H9 (cell line): ENCODE measurements at regions not wholly inside any gene's neighbourhood (a gene's known extent, or its start where the extent isn't known, plus 50 kb on each side); places are given as distances from the start of the nearest gene placed in this dataset.

Experiments
- DNase-seq: peaks from one replicate; pipeline ENCODE4 v3.0.0-alpha.2; 2017
- H2AFZ ChIP-seq: one replicate; pipeline ENCODE4 v1.6.1; 2013; ENCODE audit warnings: mild to moderate bottlenecking, low read length, control low read depth, moderate library complexity
- H2AK5ac ChIP-seq: 2 replicates; pipeline ENCODE4 v1.6.1; 2013; ENCODE audit warnings: low read length, control low read depth, mixed read lengths; ENCODE audit not compliant: insufficient read length
- H2BK120ac ChIP-seq: one replicate; pipeline ENCODE4 v1.6.1; 2013; ENCODE audit warnings: low read depth, mild to moderate bottlenecking, low read length, control low read depth, inconsistent platforms; ENCODE audit not compliant: poor library complexity, severe bottlenecking
- H2BK12ac ChIP-seq: 2 replicates; pipeline ENCODE4 v1.6.1; 2013; ENCODE audit warnings: low read length, control low read depth, mixed read lengths, low read depth; ENCODE audit not compliant: insufficient read length
- H2BK15ac ChIP-seq: 2 replicates; pipeline ENCODE4 v1.6.1; 2013; ENCODE audit warnings: low read depth, low read length, control low read depth
- H2BK20ac ChIP-seq: one replicate; pipeline ENCODE4 v1.6.1; 2013; ENCODE audit warnings: low read depth, mild to moderate bottlenecking, low read length, control low read depth, inconsistent platforms; ENCODE audit not compliant: poor library complexity, severe bottlenecking
- H2BK5ac ChIP-seq: 2 replicates; pipeline ENCODE4 v1.6.1; 2013; ENCODE audit warnings: low read length, control low read depth, mixed read lengths; ENCODE audit not compliant: insufficient read length
- H3K14ac ChIP-seq: 2 replicates; pipeline ENCODE4 v1.6.1; 2013; ENCODE audit warnings: low read length, control low read depth; ENCODE audit not compliant: insufficient read depth
- H3K18ac ChIP-seq: 2 replicates; pipeline ENCODE4 v1.6.1; 2013; ENCODE audit warnings: low read depth, mild to moderate bottlenecking, mixed read lengths, low read length, control low read depth; ENCODE audit not compliant: insufficient read length
- H3K23ac ChIP-seq: 2 replicates; pipeline ENCODE4 v1.6.1; 2013; ENCODE audit warnings: low read length, control low read depth, mixed read lengths, low read depth; ENCODE audit not compliant: insufficient read length
- H3K23me2 ChIP-seq: 2 replicates; pipeline ENCODE4 v1.6.1; 2013; ENCODE audit warnings: low read depth, mild to moderate bottlenecking, mixed read lengths, low read length, control low read depth; ENCODE audit not compliant: insufficient read length, poor library complexity, severe bottlenecking
- H3K27ac ChIP-seq: 2 replicates; pipeline ENCODE4 v1.5.1; 2013; ENCODE audit warnings: low read length, control low read depth, mixed read lengths, low read depth; ENCODE audit not compliant: insufficient read length
- H3K27me3 ChIP-seq: 2 replicates; pipeline ENCODE4 v1.6.1; 2013; ENCODE audit warnings: low read length, control low read depth, inconsistent platforms; ENCODE audit not compliant: insufficient read depth
- H3K4ac ChIP-seq: 2 replicates; pipeline ENCODE4 v1.6.1; 2013; ENCODE audit warnings: low read depth, mild to moderate bottlenecking, control low read depth, inconsistent platforms, low read length, moderate library complexity
- H3K4me1 ChIP-seq: 2 replicates; pipeline ENCODE4 v1.6.1; 2013; ENCODE audit warnings: low read length, control low read depth, inconsistent platforms; ENCODE audit not compliant: insufficient read depth
- H3K4me2 ChIP-seq: 2 replicates; pipeline ENCODE4 v1.6.1; 2013; ENCODE audit warnings: low read length, control low read depth, mixed read lengths; ENCODE audit not compliant: insufficient read length, insufficient read depth
- H3K56ac ChIP-seq: 2 replicates; pipeline ENCODE4 v1.6.1; 2013; ENCODE audit warnings: low read depth, mild to moderate bottlenecking, mixed read lengths, low read length, control low read depth; ENCODE audit not compliant: insufficient read length
- H3K79me1 ChIP-seq: 2 replicates; pipeline ENCODE4 v1.6.1; 2013; ENCODE audit warnings: low read depth, mild to moderate bottlenecking, moderate library complexity, low read length, control low read depth, inconsistent platforms; ENCODE audit not compliant: insufficient read depth, poor library complexity, severe bottlenecking
- H3K79me2 ChIP-seq: 2 replicates; pipeline ENCODE4 v1.6.1; 2013; ENCODE audit warnings: low read length, control low read depth, inconsistent platforms; ENCODE audit not compliant: insufficient read depth
- H3K9ac ChIP-seq: 2 replicates; pipeline ENCODE4 v1.6.1; 2013; ENCODE audit warnings: low read length, control low read depth, mixed read lengths; ENCODE audit not compliant: insufficient read length; ENCODE audit errors: extremely low read depth
- H3K9me3 ChIP-seq: one replicate; pipeline ENCODE4 v1.6.1; 2013; ENCODE audit warnings: low read depth, low read length, inconsistent platforms; ENCODE audit not compliant: control insufficient read depth
- H3T11ph ChIP-seq: one replicate; pipeline ENCODE4 v1.6.1; 2013; ENCODE audit warnings: mild to moderate bottlenecking, low read length, control low read depth, inconsistent platforms
- H4K20me1 ChIP-seq: one replicate; pipeline ENCODE4 v1.6.1; 2013; ENCODE audit not compliant: control insufficient read depth, insufficient read length, insufficient read depth
- H4K5ac ChIP-seq: 2 replicates; pipeline ENCODE4 v1.6.1; 2013; ENCODE audit warnings: low read depth, mild to moderate bottlenecking, mixed read lengths, low read length, control low read depth; ENCODE audit not compliant: insufficient read length
- H4K8ac ChIP-seq: replicated peaks from 2 replicates; pipeline ENCODE4 v1.6.1; 2013; ENCODE audit warnings: low read length, control low read depth, mixed read lengths, low read depth; ENCODE audit not compliant: insufficient read length
- H4K91ac ChIP-seq: 2 replicates; pipeline ENCODE4 v1.6.1; 2013; ENCODE audit warnings: low read depth, mild to moderate bottlenecking, moderate library complexity, mixed read lengths, low read length, control low read depth; ENCODE audit not compliant: insufficient read length
- H3K27ac Mint-ChIP-seq, 3 experiments: 2 replicates in 2 of 3; 3 replicates in 1 of 3; pipeline ENCODE4 v1.8.0; 2020 to 2021; ENCODE audit warnings: mixed read lengths in 3 of 3, mild to moderate bottlenecking in 1 of 3, moderate library complexity in 1 of 3
- H3K27me3 Mint-ChIP-seq: 2 replicates; pipeline ENCODE4 v1.8.0; 2021; ENCODE audit warnings: low read depth, mild to moderate bottlenecking, moderate library complexity, mixed read lengths
- H3K36me3 Mint-ChIP-seq, 3 experiments: 2 replicates in 2 of 3; 3 replicates in 1 of 3; pipeline ENCODE4 v1.8.0; 2020 to 2021; ENCODE audit warnings: low read depth in 3 of 3, mixed read lengths in 3 of 3; ENCODE audit not compliant: insufficient read depth in 1 of 3
- H3K4me1 Mint-ChIP-seq, 2 experiments: 2 replicates each; pipeline ENCODE4 v1.8.0; 2020; ENCODE audit warnings: mixed read lengths in 2 of 2
- H3K4me3 Mint-ChIP-seq, 2 experiments: 2 replicates in 1 of 2; 3 replicates in 1 of 2; pipeline ENCODE4 v1.8.0; 2020 to 2021; ENCODE audit warnings: mild to moderate bottlenecking in 2 of 2, mixed read lengths in 2 of 2, moderate library complexity in 1 of 2
- H3K9me3 Mint-ChIP-seq, 2 experiments: 2 replicates in 1 of 2; 3 replicates in 1 of 2; pipeline ENCODE4 v1.8.0; 2020; ENCODE audit warnings: mild to moderate bottlenecking in 2 of 2, mixed read lengths in 2 of 2, moderate library complexity in 1 of 2
- WGBS: extraction: QIAGEN DNeasy Blood & Tissue Kit; methylation state at CpG from one replicate; pipeline ENCODE4 v1.1.7; 2013; ENCODE audit warnings: missing lambda C conversion rate, low lambda C conversion rate, mixed read lengths; ENCODE audit not compliant: insufficient read length; ENCODE audit errors: extremely low coverage; 5-methylcytosine and 5-hydroxymethylcytosine counted together
- TF ChIP-seq, protein P1 (sequence below): fragments of 200-600 bp; sonication (generic); conservative IDR thresholded peaks from 3 replicates; pipeline ENCODE4 v1.8.0; 2021; ENCODE audit warnings: antibody characterized with exemption, mild to moderate bottlenecking

GRCh38 chr13:82116422-82116989, 1765.8 kb downstream of the SLITRK1 start:
- no peaks in the 10 kb centered on the region for H3K79me2 ChIP-seq
- no peaks in the 10 kb centered on the region for H3K27me3 ChIP-seq
- H2BK20ac ChIP-seq = no peak overlapping the region
- no peak for DNase-seq
- Mint-ChIP-seq H3K36me3 (peaks cover 0 to 6% (median 0%) of the 10 kb centered on the region in 3 experiments; a peak in 1 of 7 replicates), H3K27me3 (no peaks in the 10 kb centered on the region), H3K9me3 (peaks cover 0 to 3% of the 10 kb centered on the region in 2 experiments; a peak in 2 of 5 replicates), H3K27ac (no peak overlapping the region), H3K4me1 (no peaks in the 10 kb centered on the region), H3K4me3 (no peak overlapping the region)
- H2BK5ac ChIP-seq = no peak overlapping the region
- H3K14ac ChIP-seq = no peak overlapping the region
- H3K27ac ChIP-seq = no peak overlapping the region
- no peaks in the 10 kb centered on the region for H3K4me1 ChIP-seq
- H4K91ac ChIP-seq = no peak overlapping the region
- no peak overlapping the region for H4K5ac ChIP-seq
- no peak overlapping the region for H3K4ac ChIP-seq
- TF ChIP-seq, protein P1, sequence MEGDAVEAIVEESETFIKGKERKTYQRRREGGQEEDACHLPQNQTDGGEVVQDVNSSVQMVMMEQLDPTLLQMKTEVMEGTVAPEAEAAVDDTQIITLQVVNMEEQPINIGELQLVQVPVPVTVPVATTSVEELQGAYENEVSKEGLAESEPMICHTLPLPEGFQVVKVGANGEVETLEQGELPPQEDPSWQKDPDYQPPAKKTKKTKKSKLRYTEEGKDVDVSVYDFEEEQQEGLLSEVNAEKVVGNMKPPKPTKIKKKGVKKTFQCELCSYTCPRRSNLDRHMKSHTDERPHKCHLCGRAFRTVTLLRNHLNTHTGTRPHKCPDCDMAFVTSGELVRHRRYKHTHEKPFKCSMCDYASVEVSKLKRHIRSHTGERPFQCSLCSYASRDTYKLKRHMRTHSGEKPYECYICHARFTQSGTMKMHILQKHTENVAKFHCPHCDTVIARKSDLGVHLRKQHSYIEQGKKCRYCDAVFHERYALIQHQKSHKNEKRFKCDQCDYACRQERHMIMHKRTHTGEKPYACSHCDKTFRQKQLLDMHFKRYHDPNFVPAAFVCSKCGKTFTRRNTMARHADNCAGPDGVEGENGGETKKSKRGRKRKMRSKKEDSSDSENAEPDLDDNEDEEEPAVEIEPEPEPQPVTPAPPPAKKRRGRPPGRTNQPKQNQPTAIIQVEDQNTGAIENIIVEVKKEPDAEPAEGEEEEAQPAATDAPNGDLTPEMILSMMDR = no peak
- no peaks in the 10 kb centered on the region for H4K20me1 ChIP-seq
- H2BK120ac ChIP-seq = no peak overlapping the region
- H3K23ac ChIP-seq = no peak overlapping the region
- no peaks in the 10 kb centered on the region for H3K23me2 ChIP-seq
- no peak overlapping the region for H3K56ac ChIP-seq
- H2AK5ac ChIP-seq = no peak overlapping the region
- no peaks in the 10 kb centered on the region for H3K9me3 ChIP-seq
- no peak overlapping the region for H3T11ph ChIP-seq
- H4K8ac ChIP-seq = no peak overlapping the region
- no peak overlapping the region for H3K18ac ChIP-seq
- H2BK15ac ChIP-seq = no peak overlapping the region
- no peaks in the 10 kb centered on the region for H3K79me1 ChIP-seq
- H2BK12ac ChIP-seq = no peak overlapping the region
- no CpG with 5 or more reads among the region's 1 CpG for WGBS
- H2AFZ ChIP-seq = no peak overlapping the region
- H3K4me2 ChIP-seq = no peak overlapping the region
- no peak overlapping the region for H3K9ac ChIP-seq
